HG02973 (cell line): ENCODE measurements at regions not wholly inside any gene's neighbourhood (a gene's known extent, or its start where the extent isn't known, plus 50 kb on each side); places are given as distances from the start of the nearest gene placed in this dataset.

Experiments
- ATAC-seq: cut with Tn5 transposase; IDR thresholded peaks from one replicate; pipeline ENCODE4 v1.9.1; 2021; ENCODE audit warnings: moderate library complexity; ENCODE audit not compliant: unreplicated experiment

DNA sequence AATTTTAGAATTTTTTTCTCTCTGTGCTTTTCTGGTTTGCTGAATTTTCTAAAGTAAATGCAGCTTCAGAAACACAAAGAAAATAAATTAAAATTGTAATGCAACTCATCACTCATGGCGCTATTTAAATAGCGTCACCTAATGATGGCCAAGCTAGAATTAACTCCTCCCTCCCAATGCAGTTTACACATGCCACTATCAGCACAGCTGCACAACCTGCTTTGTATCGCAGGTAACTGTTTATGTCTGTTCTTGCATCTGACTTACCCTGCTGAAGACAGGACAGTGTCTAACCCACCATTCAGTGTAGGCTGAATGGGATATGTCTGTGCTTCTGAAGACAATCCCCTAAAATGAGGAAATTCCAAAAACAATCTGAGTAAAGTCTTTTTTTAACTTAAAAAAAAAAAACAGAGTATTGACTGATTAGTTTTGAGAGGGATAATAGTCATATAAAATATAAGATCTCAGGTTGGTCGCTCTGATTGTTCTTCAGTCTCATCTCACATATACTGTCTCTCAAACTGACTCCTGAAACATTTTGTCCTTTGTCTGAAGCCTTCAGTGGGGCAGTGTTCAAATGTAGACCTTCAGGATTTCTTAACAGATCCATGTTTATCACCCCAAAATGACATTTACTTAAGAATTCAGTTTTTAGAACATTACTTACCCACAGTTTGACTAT is 271.4 kb downstream of the ZEB2 start:
- no peak for ATAC-seq

DNA sequence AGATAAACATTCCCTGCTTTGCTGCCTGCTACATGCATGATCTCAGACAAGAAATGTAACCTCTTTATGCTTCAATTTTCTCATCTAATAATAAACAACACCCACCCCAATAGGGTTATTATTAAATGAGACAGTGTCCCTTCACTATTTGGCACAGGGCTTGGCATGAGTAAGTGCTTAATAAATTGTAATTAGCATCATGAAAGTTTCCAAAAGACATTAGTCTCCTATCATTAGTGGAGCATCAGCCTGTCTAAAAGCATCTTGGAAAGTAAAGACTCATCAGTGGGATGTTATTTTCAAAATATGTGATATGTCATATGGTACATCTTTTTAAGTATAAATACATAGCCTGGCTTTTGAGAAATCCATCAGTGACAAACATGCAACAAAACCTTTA is 275.0 kb downstream of the ZEB2 start:
- ATAC-seq: no peak

DNA sequence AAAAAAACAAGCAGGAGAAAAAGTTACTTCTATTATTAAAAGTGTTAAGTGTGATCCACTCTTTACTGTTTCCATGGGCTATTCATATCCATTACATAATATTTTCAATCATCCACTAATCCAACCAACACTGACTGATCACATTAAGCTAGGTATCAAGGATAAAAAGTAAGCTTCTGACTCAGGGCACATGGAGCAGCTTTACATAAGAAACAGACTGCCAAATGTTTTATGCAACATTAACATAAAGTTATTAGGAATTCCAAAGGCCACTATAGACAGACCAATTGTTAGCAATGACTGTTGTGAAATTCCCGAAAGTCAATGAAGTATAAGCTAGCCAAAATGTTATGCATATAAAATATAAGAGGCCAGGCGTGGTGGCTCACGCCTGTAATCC is 277.6 kb downstream of the ZEB2 start:
- ATAC-seq: no peak

DNA sequence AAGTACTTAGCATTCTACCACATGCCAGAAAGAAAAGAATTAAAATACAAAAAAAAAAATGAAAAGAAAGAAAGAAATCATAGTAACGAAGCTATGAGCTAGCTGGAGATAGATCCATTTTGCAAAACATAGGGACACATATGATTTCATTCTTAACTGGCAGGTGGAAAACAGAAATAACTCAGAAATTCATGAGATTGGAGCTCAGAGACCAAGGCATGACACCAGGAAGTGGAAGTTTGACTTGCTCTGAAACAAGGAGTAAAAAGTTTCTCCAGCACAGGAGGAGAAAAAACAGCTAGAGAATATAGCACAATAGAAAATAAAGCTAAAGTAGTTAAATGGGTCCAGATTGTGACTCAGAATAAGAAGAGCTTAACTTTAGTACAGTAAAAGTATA is 278.1 kb downstream of the ZEB2 start:
- ATAC-seq: no peak

DNA sequence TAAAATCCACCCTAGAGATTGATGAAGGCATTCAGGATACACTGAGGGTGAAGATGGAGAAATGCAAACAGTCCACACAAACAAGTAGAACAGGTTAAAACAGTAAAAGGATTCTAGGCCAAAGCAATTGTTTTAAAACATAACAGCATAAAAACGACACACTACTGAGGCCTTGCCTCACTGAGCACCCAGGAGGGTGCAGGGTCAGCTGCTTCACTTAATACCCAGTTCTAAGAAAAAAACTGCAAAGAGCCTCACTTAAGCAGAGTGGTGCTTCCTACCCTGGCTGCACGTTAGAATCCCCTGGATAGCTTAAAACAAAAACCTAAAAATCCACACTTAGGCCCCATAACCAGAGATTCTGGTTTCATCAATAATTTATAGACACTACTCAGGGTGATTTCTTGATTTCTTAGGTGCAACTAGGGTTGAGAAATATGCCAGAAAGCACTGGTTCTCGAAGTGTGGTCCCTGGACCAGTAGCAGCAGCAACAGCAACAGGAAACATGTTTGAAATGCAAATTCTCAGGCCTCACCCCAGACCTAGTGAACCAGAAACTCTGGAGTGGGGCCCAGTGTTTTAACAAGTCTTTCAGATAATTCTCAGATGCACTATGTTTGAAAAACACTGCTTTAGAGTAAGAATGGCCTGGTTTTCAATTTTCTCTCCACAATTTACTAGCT is 279.1 kb downstream of the ZEB2 start:
- peak; percentile 76 for ATAC-seq

DNA sequence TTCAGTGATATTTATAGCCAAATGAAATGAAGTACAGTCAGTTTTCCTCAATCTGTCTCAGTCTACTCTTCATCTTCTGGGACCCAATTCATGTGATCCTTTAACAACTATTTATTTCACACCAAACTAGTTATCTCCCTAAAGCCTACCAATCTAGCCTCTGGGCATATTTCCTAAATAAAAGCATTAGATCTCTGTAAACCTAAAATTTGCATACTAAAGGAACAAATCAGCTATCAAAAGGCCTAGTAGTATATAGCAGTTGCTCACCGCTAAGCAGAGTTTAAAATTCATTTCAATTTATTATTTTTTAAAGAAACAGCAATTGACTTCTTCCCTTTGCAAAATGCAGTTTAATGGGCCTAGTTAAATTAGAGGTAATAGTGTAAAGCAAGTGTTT is 280.2 kb downstream of the ZEB2 start:
- no peak for ATAC-seq

DNA sequence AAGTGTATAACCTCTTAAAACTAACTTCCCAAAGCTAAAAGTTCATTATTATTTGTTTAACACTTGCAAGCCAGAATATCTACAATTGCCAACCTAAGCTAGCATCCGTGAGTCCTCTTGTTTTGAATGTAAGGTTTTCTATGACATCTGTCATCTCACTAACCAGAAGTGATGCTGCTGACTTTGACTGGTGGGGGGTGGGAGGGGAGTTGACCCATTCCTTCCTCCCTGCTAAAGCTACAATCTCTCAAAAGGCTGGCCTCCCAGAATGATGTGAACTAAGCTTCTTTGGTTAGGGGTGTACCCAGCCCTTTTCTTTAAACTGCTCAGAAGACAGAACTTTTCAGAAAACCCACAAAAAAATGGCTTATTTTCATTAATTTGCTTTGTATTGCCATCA is 280.6 kb downstream of the ZEB2 start:
- ATAC-seq: no peak

DNA sequence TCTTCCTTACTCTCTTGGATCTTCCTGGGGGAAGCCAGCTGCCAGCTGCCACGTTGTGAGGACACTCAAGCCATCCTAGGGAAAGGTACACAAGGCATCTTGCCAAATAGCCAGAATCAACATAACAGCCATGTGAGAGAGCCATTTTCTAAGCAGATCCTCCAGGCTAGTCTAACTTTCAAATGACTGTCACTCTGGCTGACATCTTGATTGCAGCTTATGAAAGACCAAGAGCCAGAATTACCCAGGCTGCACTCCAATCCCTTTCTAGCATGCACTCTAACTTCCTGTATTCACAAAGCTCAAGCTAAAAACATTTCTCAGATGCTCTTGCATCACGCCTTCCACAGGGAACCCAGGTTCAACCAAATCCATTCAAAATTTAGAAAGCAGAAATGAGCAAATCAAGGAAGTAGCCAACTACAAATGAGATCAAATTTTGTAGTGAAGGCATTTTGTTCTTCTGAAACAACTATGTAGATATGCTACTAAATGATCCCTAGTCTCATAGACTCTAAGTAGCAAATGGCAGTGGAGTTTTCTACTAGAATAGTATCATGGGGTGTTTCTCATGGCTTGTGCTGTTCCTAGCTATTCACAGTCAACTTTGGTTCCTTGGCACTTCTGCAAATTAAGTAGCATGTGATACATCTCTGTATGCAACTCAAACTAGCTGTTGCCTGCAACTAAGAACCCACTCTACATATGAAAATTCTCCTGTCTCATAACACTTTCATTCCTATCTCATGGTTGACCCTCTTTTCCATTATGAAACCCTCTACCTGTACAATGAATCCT is 281.9 kb downstream of the ZEB2 start:
- ATAC-seq: no peak

DNA sequence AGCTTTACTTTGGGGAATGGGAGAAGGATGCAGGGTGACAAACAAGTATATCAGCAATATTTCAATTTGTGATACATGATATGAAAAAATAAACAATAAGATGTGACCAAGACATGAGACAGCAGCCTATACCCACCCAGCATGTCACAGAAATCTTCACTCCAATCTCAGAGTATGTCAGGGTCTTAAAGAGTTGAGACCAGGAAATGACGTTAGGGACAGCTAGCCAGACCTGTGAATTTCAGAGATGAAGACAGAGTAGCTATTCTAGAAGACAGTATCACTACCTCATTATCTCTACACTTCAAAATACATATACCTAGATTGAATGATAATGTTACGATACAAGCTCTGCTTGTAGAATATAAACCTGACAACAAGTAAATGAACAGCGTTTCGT is 282.8 kb downstream of the ZEB2 start:
- ATAC-seq: no peak

DNA sequence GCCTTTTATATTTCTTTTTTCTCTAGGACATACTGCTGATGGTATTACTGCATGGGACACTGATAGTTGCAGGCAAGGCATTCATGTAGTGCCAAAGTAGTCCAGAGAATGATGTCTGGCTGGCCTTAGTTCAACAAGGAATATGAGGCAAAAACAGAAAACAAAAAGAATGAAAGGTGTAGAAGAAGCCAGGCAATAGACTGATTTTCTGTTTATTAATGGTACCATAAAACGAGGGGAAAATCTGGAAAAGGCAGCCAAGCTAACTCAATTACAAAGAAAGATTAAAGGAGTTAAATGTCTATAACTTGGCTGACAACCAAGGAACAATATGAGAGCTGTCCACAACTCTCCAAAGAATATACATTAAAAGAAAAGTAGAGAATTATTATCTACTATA is 284.9 kb downstream of the ZEB2 start:
- ATAC-seq: no peak

DNA sequence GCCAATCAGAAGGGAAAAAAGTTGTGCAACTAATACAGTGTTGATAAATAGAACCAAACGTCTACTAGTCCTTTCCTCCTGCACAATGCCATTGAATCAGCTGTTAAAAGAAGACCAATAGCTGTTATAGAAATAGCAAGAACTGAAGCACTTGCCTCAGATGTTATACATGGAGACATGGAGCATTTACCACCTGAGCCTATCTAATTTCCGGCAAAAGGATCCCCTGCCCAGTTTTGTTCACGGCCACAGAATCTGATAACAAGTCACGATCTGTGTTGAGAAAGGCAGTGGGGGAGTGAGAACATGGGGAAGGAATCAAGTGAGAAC is 285.4 kb downstream of the ZEB2 start:
- ATAC-seq: no peak

DNA sequence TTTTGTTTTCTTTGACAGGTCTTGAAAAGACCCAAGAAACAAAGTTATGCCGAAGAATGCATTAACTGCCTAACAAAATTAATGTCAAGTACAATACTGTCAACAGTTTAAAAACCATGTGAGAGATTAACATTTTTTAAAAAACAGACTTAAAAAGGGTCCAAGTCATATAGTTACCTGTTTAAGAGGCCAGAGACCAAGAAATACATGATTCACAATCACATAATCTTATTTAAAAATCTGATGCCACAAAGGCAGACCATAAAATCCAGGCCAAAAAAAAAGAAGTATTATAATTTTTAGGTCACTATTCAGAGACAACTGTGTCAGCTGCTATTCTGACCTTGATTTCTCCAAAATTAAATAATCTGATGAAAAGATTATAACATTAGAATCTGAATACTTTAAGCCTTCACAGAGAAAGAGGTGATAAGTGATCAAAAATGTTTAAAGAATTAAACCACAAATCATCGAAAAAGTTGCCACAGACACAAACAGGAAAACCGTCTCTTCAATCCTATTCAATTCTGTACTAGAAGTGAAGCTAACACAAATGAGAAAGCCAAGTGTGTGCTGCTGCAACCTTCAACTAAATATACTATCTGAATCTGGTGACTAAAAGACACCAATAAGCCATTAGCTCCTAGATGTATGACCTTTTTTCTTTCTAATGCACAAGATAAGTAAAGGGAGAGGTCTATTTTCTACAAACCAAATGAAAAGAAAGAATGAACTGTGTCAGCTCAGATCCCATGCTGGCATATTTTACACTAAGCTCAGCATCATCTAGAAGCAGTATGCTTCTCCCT is 286.0 kb downstream of the ZEB2 start:
- no peak for ATAC-seq

DNA sequence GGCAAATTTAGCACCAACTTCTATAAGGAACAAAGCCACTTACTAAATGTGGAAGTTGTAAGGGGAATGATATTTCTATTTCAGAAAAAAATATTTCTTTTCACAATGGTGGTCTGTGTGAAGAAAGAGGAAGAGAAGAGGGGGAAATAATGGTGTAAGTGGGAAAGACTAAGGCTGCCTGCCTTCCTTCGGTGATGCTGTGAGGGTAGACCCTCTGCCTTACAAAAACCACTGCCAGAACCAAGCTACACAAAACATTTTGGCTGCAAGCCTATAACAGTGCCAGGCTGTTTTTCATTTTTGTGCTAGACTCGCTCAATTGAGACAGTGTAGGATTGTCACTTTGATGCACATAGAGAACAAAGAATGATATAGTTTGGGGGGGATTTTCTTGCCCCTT is 286.6 kb downstream of the ZEB2 start:
- no peak for ATAC-seq

DNA sequence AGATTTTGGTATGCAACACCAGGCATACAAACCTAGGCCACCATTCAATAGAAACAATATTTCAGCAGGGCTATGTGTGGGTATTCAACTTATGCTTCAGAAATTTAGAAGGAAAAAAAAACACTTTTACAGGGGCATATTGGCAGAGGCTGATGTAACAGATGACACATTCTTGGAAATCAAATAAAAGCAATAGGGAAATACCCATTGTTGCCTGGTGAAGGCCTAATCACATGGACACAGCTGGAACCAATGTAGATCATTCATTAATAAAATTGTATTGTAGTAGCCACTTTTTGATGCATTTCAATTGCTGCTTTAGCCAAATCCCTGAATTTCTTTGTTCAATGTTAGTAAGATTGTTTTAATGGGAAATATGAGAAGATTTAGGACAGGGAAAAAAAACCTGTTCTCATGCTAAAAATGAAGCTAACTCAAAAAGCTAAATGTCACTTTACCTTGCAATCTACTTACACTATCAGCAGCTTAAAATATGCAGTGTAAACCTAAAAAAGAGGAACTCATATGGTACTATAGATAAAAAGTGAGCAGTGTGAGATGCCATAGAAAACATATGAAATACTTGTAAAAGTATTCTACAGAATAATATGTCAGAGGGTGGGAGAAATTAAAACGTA is 289.4 kb downstream of the ZEB2 start:
- ATAC-seq: no peak

DNA sequence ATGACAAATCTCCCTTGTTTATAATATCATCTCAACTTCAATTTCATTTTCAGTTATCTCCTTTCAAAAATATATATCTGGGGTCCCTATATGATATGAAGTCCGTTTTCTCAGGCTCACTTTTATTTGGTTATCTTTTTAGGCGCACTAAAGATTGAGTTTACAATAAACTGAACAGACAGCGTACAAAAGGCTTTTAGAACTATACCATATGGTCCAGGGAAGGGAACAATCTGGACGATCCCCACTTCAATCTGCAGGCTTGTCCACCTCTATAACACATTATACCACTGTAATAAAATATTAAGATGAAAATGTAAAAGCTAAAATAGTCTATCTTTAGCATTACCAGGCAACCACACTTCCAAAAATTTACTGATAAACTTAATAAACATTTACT is 289.9 kb downstream of the ZEB2 start:
- no peak for ATAC-seq

DNA sequence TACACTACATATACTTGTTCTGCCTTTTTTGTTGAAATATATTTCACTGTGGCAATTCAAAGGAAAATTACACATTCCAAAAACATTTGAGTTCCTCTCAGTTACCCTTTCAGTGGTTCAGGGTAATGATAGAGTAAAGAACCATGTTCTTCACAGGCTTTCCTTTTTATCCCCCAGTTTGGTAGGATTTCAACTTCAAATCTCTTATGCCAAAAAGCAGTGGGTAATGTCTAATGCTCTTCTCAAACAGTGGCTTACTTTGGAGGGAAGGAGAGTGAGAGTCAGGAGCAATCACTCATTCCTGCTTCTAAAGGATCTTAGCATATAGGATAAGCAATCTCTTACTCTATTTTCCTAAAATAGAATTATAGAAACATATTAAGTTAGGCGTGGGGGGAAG is 290.6 kb downstream of the ZEB2 start:
- ATAC-seq: no peak

DNA sequence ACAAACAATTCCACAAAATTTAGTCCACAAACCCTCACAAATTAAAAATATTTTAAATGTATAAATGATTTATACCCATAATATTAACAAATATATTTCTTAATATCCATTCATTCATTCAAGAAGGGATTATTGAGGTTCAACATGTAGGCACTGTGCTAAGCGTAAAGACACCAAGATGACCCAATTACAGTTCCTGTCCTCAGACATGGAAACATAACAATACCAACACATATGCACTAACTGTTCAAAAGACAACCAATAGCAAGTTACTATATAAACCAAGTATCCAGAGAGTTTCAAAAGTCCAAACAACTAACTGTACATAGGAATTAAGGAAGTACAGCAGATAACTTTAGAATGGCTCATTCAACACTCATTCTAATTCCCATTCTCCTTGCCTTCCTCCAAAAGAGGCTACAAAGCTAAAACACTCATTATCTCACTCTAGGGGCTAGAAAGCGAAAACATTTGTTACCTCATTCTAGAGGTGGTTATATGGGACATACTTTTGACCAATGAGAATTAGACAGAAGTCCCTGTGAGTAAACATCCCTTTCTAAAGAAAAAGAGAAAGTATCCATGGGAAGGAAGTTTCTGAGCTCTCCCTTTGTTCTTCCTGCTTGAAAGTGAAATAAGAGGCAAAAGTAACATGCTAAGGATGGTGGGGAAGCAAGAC is 292.4 kb downstream of the ZEB2 start:
- no peak for ATAC-seq

DNA sequence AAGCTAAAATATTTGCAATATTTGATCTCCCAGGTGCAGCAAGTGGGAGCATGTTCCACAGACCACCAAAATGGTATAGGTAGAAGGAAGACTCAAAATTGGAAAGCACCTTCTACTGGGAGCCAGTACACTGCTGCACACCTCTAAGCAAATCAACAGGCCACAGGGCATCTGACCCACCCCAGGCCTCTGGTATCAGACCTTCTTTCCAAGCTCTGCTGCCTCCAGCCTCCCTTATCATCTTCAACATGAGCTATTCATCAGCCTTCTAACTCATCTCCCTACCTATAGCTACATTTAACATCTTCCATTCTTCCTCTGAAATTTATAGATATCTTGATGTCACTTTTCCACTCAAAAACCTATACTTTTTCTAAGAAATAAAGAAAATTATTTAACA is 294.8 kb downstream of the ZEB2 start:
- ATAC-seq: no peak

DNA sequence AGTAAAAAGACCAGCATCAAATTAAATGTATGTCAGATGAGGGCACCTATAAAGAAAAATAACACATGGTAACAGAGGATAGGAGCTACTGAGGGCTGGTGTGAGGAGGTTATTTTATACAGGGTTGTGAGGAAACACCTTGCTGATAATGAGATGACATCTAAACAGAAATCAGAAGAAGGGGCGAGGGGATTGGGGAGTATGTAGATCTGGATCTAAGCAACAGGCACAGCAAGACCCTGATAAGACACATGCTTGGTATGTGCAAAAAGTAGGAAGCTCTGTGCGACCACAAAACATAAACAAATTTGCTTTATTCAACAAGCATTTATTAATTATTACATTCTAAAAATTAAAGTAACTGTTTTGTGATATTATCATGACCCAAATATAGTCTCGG is 295.4 kb downstream of the ZEB2 start:
- no peak for ATAC-seq

DNA sequence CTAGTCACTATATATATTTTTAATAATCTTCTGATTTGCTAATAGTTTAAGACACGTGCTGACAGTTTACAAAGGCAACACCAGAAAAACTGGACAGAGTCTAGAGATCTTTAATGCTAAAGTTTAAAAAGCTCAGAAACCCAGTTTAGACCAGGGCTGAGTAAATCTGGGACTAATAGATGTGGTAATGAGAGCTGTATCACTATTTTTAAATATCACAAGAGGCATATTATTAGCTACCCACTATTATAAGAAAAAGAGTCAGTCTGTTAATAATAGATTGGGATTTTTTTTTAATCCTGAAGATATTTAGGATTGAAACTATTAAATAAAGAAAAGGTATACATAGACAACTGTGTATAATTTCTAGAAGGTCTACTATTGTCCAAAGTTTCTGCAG is 299.9 kb downstream of the ZEB2 start:
- ATAC-seq: no peak
